H9 (cell line): ENCODE measurements at regions not wholly inside any gene's neighbourhood (a gene's known extent, or its start where the extent isn't known, plus 50 kb on each side); places are given as distances from the start of the nearest gene placed in this dataset.

Experiments used
- DNase-seq: peaks from one replicate; pipeline ENCODE4 v3.0.0-alpha.2; 2017
- H2AFZ ChIP-seq: one replicate; pipeline ENCODE4 v1.6.1; 2013; ENCODE audit warnings: mild to moderate bottlenecking, low read length, control low read depth, moderate library complexity
- H2AK5ac ChIP-seq: 2 replicates; pipeline ENCODE4 v1.6.1; 2013; ENCODE audit warnings: low read length, control low read depth, mixed read lengths; ENCODE audit not compliant: insufficient read length
- H2BK120ac ChIP-seq: one replicate; pipeline ENCODE4 v1.6.1; 2013; ENCODE audit warnings: low read depth, mild to moderate bottlenecking, low read length, control low read depth, inconsistent platforms; ENCODE audit not compliant: poor library complexity, severe bottlenecking
- H2BK12ac ChIP-seq: 2 replicates; pipeline ENCODE4 v1.6.1; 2013; ENCODE audit warnings: low read length, control low read depth, mixed read lengths, low read depth; ENCODE audit not compliant: insufficient read length
- H2BK15ac ChIP-seq: 2 replicates; pipeline ENCODE4 v1.6.1; 2013; ENCODE audit warnings: low read depth, low read length, control low read depth
- H2BK20ac ChIP-seq: one replicate; pipeline ENCODE4 v1.6.1; 2013; ENCODE audit warnings: low read depth, mild to moderate bottlenecking, low read length, control low read depth, inconsistent platforms; ENCODE audit not compliant: poor library complexity, severe bottlenecking
- H2BK5ac ChIP-seq: 2 replicates; pipeline ENCODE4 v1.6.1; 2013; ENCODE audit warnings: low read length, control low read depth, mixed read lengths; ENCODE audit not compliant: insufficient read length
- H3K14ac ChIP-seq: 2 replicates; pipeline ENCODE4 v1.6.1; 2013; ENCODE audit warnings: low read length, control low read depth; ENCODE audit not compliant: insufficient read depth
- H3K18ac ChIP-seq: 2 replicates; pipeline ENCODE4 v1.6.1; 2013; ENCODE audit warnings: low read depth, mild to moderate bottlenecking, mixed read lengths, low read length, control low read depth; ENCODE audit not compliant: insufficient read length
- H3K23ac ChIP-seq: 2 replicates; pipeline ENCODE4 v1.6.1; 2013; ENCODE audit warnings: low read length, control low read depth, mixed read lengths, low read depth; ENCODE audit not compliant: insufficient read length
- H3K23me2 ChIP-seq: 2 replicates; pipeline ENCODE4 v1.6.1; 2013; ENCODE audit warnings: low read depth, mild to moderate bottlenecking, mixed read lengths, low read length, control low read depth; ENCODE audit not compliant: insufficient read length, poor library complexity, severe bottlenecking
- H3K27ac ChIP-seq: 2 replicates; pipeline ENCODE4 v1.5.1; 2013; ENCODE audit warnings: low read length, control low read depth, mixed read lengths, low read depth; ENCODE audit not compliant: insufficient read length
- H3K27me3 ChIP-seq: 2 replicates; pipeline ENCODE4 v1.6.1; 2013; ENCODE audit warnings: low read length, control low read depth, inconsistent platforms; ENCODE audit not compliant: insufficient read depth
- H3K4ac ChIP-seq: 2 replicates; pipeline ENCODE4 v1.6.1; 2013; ENCODE audit warnings: low read depth, mild to moderate bottlenecking, control low read depth, inconsistent platforms, low read length, moderate library complexity
- H3K4me1 ChIP-seq: 2 replicates; pipeline ENCODE4 v1.6.1; 2013; ENCODE audit warnings: low read length, control low read depth, inconsistent platforms; ENCODE audit not compliant: insufficient read depth
- H3K4me2 ChIP-seq: 2 replicates; pipeline ENCODE4 v1.6.1; 2013; ENCODE audit warnings: low read length, control low read depth, mixed read lengths; ENCODE audit not compliant: insufficient read length, insufficient read depth
- H3K56ac ChIP-seq: 2 replicates; pipeline ENCODE4 v1.6.1; 2013; ENCODE audit warnings: low read depth, mild to moderate bottlenecking, mixed read lengths, low read length, control low read depth; ENCODE audit not compliant: insufficient read length
- H3K79me1 ChIP-seq: 2 replicates; pipeline ENCODE4 v1.6.1; 2013; ENCODE audit warnings: low read depth, mild to moderate bottlenecking, moderate library complexity, low read length, control low read depth, inconsistent platforms; ENCODE audit not compliant: insufficient read depth, poor library complexity, severe bottlenecking
- H3K79me2 ChIP-seq: 2 replicates; pipeline ENCODE4 v1.6.1; 2013; ENCODE audit warnings: low read length, control low read depth, inconsistent platforms; ENCODE audit not compliant: insufficient read depth
- H3K9ac ChIP-seq: 2 replicates; pipeline ENCODE4 v1.6.1; 2013; ENCODE audit warnings: low read length, control low read depth, mixed read lengths; ENCODE audit not compliant: insufficient read length; ENCODE audit errors: extremely low read depth
- H3K9me3 ChIP-seq: one replicate; pipeline ENCODE4 v1.6.1; 2013; ENCODE audit warnings: low read depth, low read length, inconsistent platforms; ENCODE audit not compliant: control insufficient read depth
- H3T11ph ChIP-seq: one replicate; pipeline ENCODE4 v1.6.1; 2013; ENCODE audit warnings: mild to moderate bottlenecking, low read length, control low read depth, inconsistent platforms
- H4K20me1 ChIP-seq: one replicate; pipeline ENCODE4 v1.6.1; 2013; ENCODE audit not compliant: control insufficient read depth, insufficient read length, insufficient read depth
- H4K5ac ChIP-seq: 2 replicates; pipeline ENCODE4 v1.6.1; 2013; ENCODE audit warnings: low read depth, mild to moderate bottlenecking, mixed read lengths, low read length, control low read depth; ENCODE audit not compliant: insufficient read length
- H4K8ac ChIP-seq: replicated peaks from 2 replicates; pipeline ENCODE4 v1.6.1; 2013; ENCODE audit warnings: low read length, control low read depth, mixed read lengths, low read depth; ENCODE audit not compliant: insufficient read length
- H4K91ac ChIP-seq: 2 replicates; pipeline ENCODE4 v1.6.1; 2013; ENCODE audit warnings: low read depth, mild to moderate bottlenecking, moderate library complexity, mixed read lengths, low read length, control low read depth; ENCODE audit not compliant: insufficient read length
- H3K27ac Mint-ChIP-seq, 3 experiments: 2 replicates in 2 of 3; 3 replicates in 1 of 3; pipeline ENCODE4 v1.8.0; 2020 to 2021; ENCODE audit warnings: mixed read lengths in 3 of 3, mild to moderate bottlenecking in 1 of 3, moderate library complexity in 1 of 3
- H3K27me3 Mint-ChIP-seq: 2 replicates; pipeline ENCODE4 v1.8.0; 2021; ENCODE audit warnings: low read depth, mild to moderate bottlenecking, moderate library complexity, mixed read lengths
- H3K36me3 Mint-ChIP-seq, 3 experiments: 2 replicates in 2 of 3; 3 replicates in 1 of 3; pipeline ENCODE4 v1.8.0; 2020 to 2021; ENCODE audit warnings: low read depth in 3 of 3, mixed read lengths in 3 of 3; ENCODE audit not compliant: insufficient read depth in 1 of 3
- H3K4me1 Mint-ChIP-seq, 2 experiments: 2 replicates each; pipeline ENCODE4 v1.8.0; 2020; ENCODE audit warnings: mixed read lengths in 2 of 2
- H3K4me3 Mint-ChIP-seq, 2 experiments: 2 replicates in 1 of 2; 3 replicates in 1 of 2; pipeline ENCODE4 v1.8.0; 2020 to 2021; ENCODE audit warnings: mild to moderate bottlenecking in 2 of 2, mixed read lengths in 2 of 2, moderate library complexity in 1 of 2
- H3K9me3 Mint-ChIP-seq, 2 experiments: 2 replicates in 1 of 2; 3 replicates in 1 of 2; pipeline ENCODE4 v1.8.0; 2020; ENCODE audit warnings: mild to moderate bottlenecking in 2 of 2, mixed read lengths in 2 of 2, moderate library complexity in 1 of 2
- CTCF ChIP-seq: fragments of 200-600 bp; sonication (generic); conservative IDR thresholded peaks from 3 replicates; pipeline ENCODE4 v1.8.0; 2021; ENCODE audit warnings: antibody characterized with exemption, mild to moderate bottlenecking
- WGBS: extraction: QIAGEN DNeasy Blood & Tissue Kit; methylation state at CpG from one replicate; pipeline ENCODE4 v1.1.7; 2013; ENCODE audit warnings: missing lambda C conversion rate, low lambda C conversion rate, mixed read lengths; ENCODE audit not compliant: insufficient read length; ENCODE audit errors: extremely low coverage; 5-methylcytosine and 5-hydroxymethylcytosine counted together

- Histone ChIP-seq H4K91ac (no peak overlapping the region), H4K20me1 (no peaks in the 10 kb centered on the region), H2BK20ac (no peak overlapping the region), H3K18ac (no peak overlapping the region), H2BK120ac (no peak overlapping the region), H3K9me3 (no peaks in the 10 kb centered on the region), H3K4me2 (no peak overlapping the region), H4K5ac (no peak overlapping the region), H2BK15ac (no peak overlapping the region), H3K9ac (no peak overlapping the region), H3K79me1 (no peaks in the 10 kb centered on the region), H2BK12ac (no peak overlapping the region), H2AK5ac (no peak overlapping the region), H3K23ac (no peak overlapping the region), H3K27ac (no peak overlapping the region), H4K8ac (no peak overlapping the region), H3K4ac (no peak overlapping the region), H3K23me2 (no peaks in the 10 kb centered on the region), H3K56ac (no peak overlapping the region), H3K79me2 (no peaks in the 10 kb centered on the region), H3K14ac (no peak overlapping the region), H3T11ph (no peak overlapping the region), H2BK5ac (no peak overlapping the region), H2AFZ (no peak overlapping the region), H3K4me1 (peaks cover 4% of the 10 kb centered on the region; the same call in 1 of the 2 replicates), H3K27me3 (no peaks in the 10 kb centered on the region)
- no peak for DNase-seq
- Mint-ChIP-seq H3K27ac (no peak overlapping the region), H3K9me3 (no peaks in the 10 kb centered on the region; a peak in 1 of 5 replicates), H3K4me3 (no peak overlapping the region), H3K36me3 (no peaks in the 10 kb centered on the region; a peak in 1 of 7 replicates), H3K4me1 (peaks cover 18 to 23% of the 10 kb centered on the region in 2 experiments), H3K27me3 (peaks cover 3% of the 10 kb centered on the region)
- WGBS, result no CpG with 5 or more reads among the region's 7 CpGs
- no peak for TF ChIP-seq CTCF
These were observed 124.3 kb upstream of the ATP2B2 start for GRCh38 chr3:10629671-10630040.
